ENCODE measurements at regions not wholly inside any gene's neighbourhood (a gene's known extent, or its start where the extent isn't known, plus 50 kb on each side); places are given as distances from the start of the nearest gene placed in this dataset.

GRCh38 chr1:18573170-18573569 is 57.5 kb upstream of the PAX7 start:
- no peak for TF ChIP-seq CTCF (IDR thresholded peaks at IDR 0.05)
- no peak for TF ChIP-seq POLR2A (IDR thresholded peaks at IDR 0.05)
